ENCODE measurements at regions not wholly inside any gene's neighbourhood (a gene's known extent, or its start where the extent isn't known, plus 50 kb on each side); places are given as distances from the start of the nearest gene placed in this dataset.
"Not testable (repeated sequence)": the region's sequence is repeated elsewhere in the genome, so short reads cannot be mapped to it uniquely, and the experiment has no call there.

GRCh38 chr2:13353083-13353482 is 636.3 kb downstream of the TRIB2 start:
- no peak for DNase-seq (ENCODE audit: low read depth in 1 of 2, low spot score in 1 of 2)
- no peak for TF ChIP-seq JUND (IDR thresholded peaks at IDR 0.05; ENCODE audit: low read depth)
- in situ Hi-C loops (cut with HindIII; ENCODE audit: low pct_unique_long_range_greater_than_20kb, low sequenced_read_pairs): no loop called here

GRCh38 chr2:13354031-13354430 is 637.3 kb downstream of the TRIB2 start:
- no peak for DNase-seq (ENCODE audit: low read depth in 1 of 2, low spot score in 1 of 2)
- in situ Hi-C loops (cut with HindIII; ENCODE audit: low pct_unique_long_range_greater_than_20kb, low sequenced_read_pairs): no loop called here
- no peak for TF ChIP-seq JUND (IDR thresholded peaks at IDR 0.05; ENCODE audit: low read depth)

- DNase-seq (ENCODE audit: low read depth in 1 of 2, low spot score in 1 of 2); in situ Hi-C loops (cut with HindIII; ENCODE audit: low pct_unique_long_range_greater_than_20kb, low sequenced_read_pairs): not testable (repeated sequence)
These were observed 665.2 kb downstream of the TRIB2 start for GRCh38 chr2:13381928-13382327.

GRCh38 chr2:13389172-13389571 is 672.4 kb downstream of the TRIB2 start:
- in situ Hi-C loops (cut with HindIII; ENCODE audit: low pct_unique_long_range_greater_than_20kb, low sequenced_read_pairs); DNase-seq (ENCODE audit: low read depth in 1 of 2, low spot score in 1 of 2): not testable (repeated sequence)

- no peak for TF ChIP-seq JUND (IDR thresholded peaks at IDR 0.05; ENCODE audit: low read depth)
- no peak for DNase-seq (ENCODE audit: low read depth in 1 of 2, low spot score in 1 of 2)
- in situ Hi-C loops (cut with HindIII; ENCODE audit: low pct_unique_long_range_greater_than_20kb, low sequenced_read_pairs): no loop called here
These were observed 673.9 kb downstream of the TRIB2 start for GRCh38 chr2:13390676-13391075.

GRCh38 chr2:13401312-13401711 is 684.6 kb downstream of the TRIB2 start:
- no peak for TF ChIP-seq JUND (IDR thresholded peaks at IDR 0.05; ENCODE audit: low read depth)
- in situ Hi-C loops (cut with HindIII; ENCODE audit: low pct_unique_long_range_greater_than_20kb, low sequenced_read_pairs): no loop called here

GRCh38 chr2:13413989-13414388 is 697.3 kb downstream of the TRIB2 start:
- in situ Hi-C loops (cut with HindIII; ENCODE audit: low pct_unique_long_range_greater_than_20kb, low sequenced_read_pairs): no loop called here
- DNase-seq (ENCODE audit: low read depth in 1 of 2, low spot score in 1 of 2): peak in 1 of 2 experiments; percentile 2
- TF ChIP-seq JUND (IDR thresholded peaks at IDR 0.05; ENCODE audit: low read depth): no peak

More at GRCh38 chr2:13401312-13401711, 684.6 kb downstream of the TRIB2 start:
- no peak for DNase-seq (ENCODE audit: low read depth in 1 of 2, low spot score in 1 of 2)

- TF ChIP-seq JUND (IDR thresholded peaks at IDR 0.05; ENCODE audit: low read depth): no peak
- in situ Hi-C loops (cut with HindIII; ENCODE audit: low pct_unique_long_range_greater_than_20kb, low sequenced_read_pairs): no loop called here
- DNase-seq (ENCODE audit: low read depth in 1 of 2, low spot score in 1 of 2): peak in 1 of 2 experiments; percentile 31
These were observed 698.2 kb downstream of the TRIB2 start for GRCh38 chr2:13414897-13415296.

- in situ Hi-C loops (cut with HindIII; ENCODE audit: low pct_unique_long_range_greater_than_20kb, low sequenced_read_pairs): no loop called here
- no peak for DNase-seq (ENCODE audit: low read depth in 1 of 2, low spot score in 1 of 2)
- TF ChIP-seq JUND (IDR thresholded peaks at IDR 0.05; ENCODE audit: low read depth): no peak
These were observed 717.2 kb downstream of the TRIB2 start for GRCh38 chr2:13433954-13434353.

- DNase-seq (ENCODE audit: low read depth in 1 of 2, low spot score in 1 of 2); in situ Hi-C loops (cut with HindIII; ENCODE audit: low pct_unique_long_range_greater_than_20kb, low sequenced_read_pairs): not testable (repeated sequence)
These were observed 727.0 kb downstream of the TRIB2 start for GRCh38 chr2:13443554-13444261.

GRCh38 chr2:13462464-13462863 is 745.7 kb downstream of the TRIB2 start:
- no peak for DNase-seq (ENCODE audit: low read depth in 1 of 2, low spot score in 1 of 2)
- TF ChIP-seq JUND (IDR thresholded peaks at IDR 0.05; ENCODE audit: low read depth): no peak
- in situ Hi-C loops (cut with HindIII; ENCODE audit: low pct_unique_long_range_greater_than_20kb, low sequenced_read_pairs): no loop called here

GRCh38 chr2:13466076-13466475 is 749.3 kb downstream of the TRIB2 start:
- in situ Hi-C loops (cut with HindIII; ENCODE audit: low pct_unique_long_range_greater_than_20kb, low sequenced_read_pairs): no loop called here
- no peak for TF ChIP-seq JUND (IDR thresholded peaks at IDR 0.05; ENCODE audit: low read depth)
- DNase-seq (ENCODE audit: low read depth in 1 of 2, low spot score in 1 of 2): no peak

- no peak for TF ChIP-seq JUND (IDR thresholded peaks at IDR 0.05; ENCODE audit: low read depth)
- DNase-seq (ENCODE audit: low read depth in 1 of 2, low spot score in 1 of 2): no peak
- in situ Hi-C loops (cut with HindIII; ENCODE audit: low pct_unique_long_range_greater_than_20kb, low sequenced_read_pairs): no loop called here
These were observed 757.8 kb downstream of the TRIB2 start for GRCh38 chr2:13474538-13474937.

GRCh38 chr2:13480057-13480456 is 763.3 kb downstream of the TRIB2 start:
- in situ Hi-C loops (cut with HindIII; ENCODE audit: low pct_unique_long_range_greater_than_20kb, low sequenced_read_pairs): no loop called here

More at GRCh38 chr2:13480057-13480456, 763.3 kb downstream of the TRIB2 start:
- TF ChIP-seq JUND (IDR thresholded peaks at IDR 0.05; ENCODE audit: low read depth): no peak
- DNase-seq (ENCODE audit: low read depth in 1 of 2, low spot score in 1 of 2): no peak
